ENCODE measurements at regions not wholly inside any gene's neighbourhood (a gene's known extent, or its start where the extent isn't known, plus 50 kb on each side); places are given as distances from the start of the nearest gene placed in this dataset.
"Not testable (repeated sequence)": the region's sequence is repeated elsewhere in the genome, so short reads cannot be mapped to it uniquely, and the experiment has no call there.

GRCh38 chr20:53855733-53856132, 214.7 kb downstream of the BCAS1 start:
- no peak for DNase-seq

DNA sequence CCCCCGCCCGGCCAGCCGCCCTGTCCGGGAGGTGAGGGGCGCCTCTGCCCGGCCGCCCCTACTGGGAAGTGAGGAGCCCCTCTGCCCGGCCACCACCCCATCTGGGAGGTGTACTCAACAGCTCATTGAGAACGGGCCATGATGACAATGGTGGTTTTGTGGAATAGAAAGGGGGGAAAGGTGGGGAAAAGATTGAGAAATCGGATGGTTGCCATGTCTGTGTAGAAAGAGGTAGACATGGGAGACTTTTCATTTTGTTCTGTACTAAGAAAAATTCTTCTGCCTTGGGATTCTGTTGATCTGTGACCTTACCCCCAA, 215.8 kb downstream of the BCAS1 start:
- DNase-seq = not testable (repeated sequence)

GRCh38 chr20:53853111-53853713, 217.2 kb downstream of the BCAS1 start:
- no peak for DNase-seq

- no peak for DNase-seq
These were observed 217.7 kb downstream of the BCAS1 start for GRCh38 chr20:53852691-53853090.

DNA sequence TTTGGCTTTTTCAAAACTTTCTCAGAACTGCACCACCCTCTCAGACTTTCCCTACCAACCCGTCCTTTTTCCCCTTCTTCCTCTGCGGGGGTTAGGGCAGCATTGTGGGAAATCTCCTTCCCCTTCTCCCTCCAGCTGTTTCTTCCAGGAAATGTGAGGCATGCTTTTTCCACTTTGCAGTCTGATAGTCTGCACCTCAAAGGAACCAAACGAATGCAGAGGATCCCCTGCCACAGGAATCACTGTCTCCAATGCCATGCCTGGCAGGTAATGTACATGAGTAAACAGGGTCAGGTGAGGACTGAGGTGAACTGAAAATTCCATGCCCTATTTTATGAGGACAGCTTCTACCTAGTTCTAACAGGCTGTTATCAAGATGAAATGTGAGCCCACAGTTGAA, 218.4 kb downstream of the BCAS1 start:
- DNase-seq = no peak

- no peak for DNase-seq
These were observed 220.1 kb downstream of the BCAS1 start for GRCh38 chr20:53850319-53850718.

- DNase-seq = no peak
These were observed 220.8 kb downstream of the BCAS1 start for GRCh38 chr20:53849471-53850059.

DNA sequence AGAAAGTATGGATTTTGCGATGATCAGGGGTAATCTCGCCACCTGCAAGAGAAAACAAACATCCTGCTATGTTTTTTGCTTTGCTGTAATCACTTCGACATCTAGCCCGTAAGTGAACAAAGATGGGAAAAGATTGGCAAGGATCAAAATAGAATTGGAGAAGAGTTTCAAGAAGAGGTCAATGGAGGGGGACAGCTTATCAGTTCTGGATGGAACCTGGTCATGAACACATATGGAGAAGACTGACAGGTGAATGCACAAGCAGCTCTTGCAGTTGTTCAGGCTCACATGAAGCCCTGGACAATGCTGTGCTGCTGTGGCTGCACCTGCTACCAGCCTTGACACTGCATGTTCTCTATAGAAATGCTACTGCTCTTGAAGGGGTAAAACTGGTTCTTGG, 222.1 kb downstream of the BCAS1 start:
- DNase-seq = no peak

DNA sequence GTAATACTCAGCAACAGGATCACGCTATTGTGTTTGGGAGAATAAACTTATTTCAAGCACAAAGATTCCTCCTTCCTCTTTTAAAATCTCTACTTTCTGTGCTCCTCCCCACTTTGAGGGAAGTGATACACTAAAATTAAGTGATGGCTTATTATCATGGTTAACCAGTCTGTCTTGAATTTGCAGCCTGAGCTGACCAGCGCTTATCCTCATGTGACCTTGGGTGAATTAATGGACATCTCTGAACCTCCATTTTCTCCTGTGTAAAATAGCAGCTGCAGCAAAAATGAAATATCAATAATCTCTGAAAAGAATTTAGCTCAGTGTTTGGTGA, 222.6 kb downstream of the BCAS1 start:
- no peak for DNase-seq

- DNase-seq = no peak
These were observed 223.1 kb downstream of the BCAS1 start for GRCh38 chr20:53847139-53847836.

- no peak for DNase-seq
These were observed 223.8 kb downstream of the BCAS1 start for GRCh38 chr20:53846640-53847039.

- DNase-seq = no peak
These were observed 224.4 kb downstream of the BCAS1 start for GRCh38 chr20:53845980-53846379.

DNA sequence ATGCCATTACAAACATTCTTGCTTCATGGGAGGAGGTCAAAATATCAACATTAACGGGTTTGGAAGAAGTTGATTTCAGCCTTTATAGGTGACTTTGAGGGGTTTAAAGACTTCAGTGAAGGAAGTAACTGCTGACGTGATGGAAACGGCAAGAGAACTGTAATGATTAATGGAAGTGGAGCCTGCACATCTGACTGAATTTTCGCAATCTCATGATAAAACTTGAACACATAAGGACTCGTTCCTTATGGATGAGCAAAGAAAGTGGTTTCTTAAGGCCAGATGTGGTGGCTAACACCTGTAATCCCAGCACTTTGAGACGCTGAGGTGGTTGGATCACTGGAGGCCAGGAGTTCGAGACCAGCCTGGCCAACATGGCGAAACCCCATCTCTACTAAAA, 226.1 kb downstream of the BCAS1 start:
- DNase-seq = no peak

DNA sequence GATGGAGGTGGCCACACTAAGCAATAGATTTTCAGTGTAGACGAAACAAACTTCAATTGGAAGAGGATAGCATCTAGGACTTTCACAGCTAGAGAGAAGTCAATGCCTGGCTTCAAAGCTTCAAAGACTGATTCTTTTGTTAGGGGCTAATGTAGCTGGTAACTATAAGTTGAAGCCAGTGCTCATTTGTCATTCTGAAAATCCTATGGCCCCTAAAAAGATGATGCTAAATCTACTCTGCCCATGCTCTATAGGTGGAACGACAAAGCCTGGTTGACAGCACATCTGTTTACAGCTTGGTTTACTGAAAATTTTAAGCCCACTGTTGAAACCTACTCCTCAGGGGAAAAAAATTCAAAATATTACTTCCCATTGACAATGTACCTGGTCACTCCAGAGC, 226.7 kb downstream of the BCAS1 start:
- no peak for DNase-seq

GRCh38 chr20:53842301-53843099, 227.9 kb downstream of the BCAS1 start:
- no peak for DNase-seq

- DNase-seq = no peak
These were observed 228.7 kb downstream of the BCAS1 start for GRCh38 chr20:53841741-53842140.

DNA sequence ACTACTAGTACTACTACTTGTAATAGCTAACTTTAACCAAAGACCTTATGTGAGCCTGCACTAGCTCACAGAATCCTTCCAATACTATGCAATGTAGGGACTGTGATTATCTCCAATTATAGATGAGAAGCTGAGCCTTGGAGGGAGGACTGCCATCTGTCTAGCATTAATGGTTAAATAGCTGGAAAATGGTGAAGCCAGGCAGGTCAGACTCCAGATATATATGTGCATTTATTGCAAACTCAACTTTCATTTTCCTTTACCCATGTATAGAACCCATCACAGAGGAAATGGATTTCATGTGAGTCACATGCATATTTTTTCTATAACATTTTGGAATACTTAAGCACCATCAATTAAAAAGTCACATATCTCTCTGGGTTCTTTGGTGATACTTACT, 229.9 kb downstream of the BCAS1 start:
- no peak for DNase-seq

- peak; percentile 61 for DNase-seq
These were observed 230.8 kb downstream of the BCAS1 start for GRCh38 chr20:53839423-53840176.

- DNase-seq = no peak
These were observed 232.0 kb downstream of the BCAS1 start for GRCh38 chr20:53838311-53838868.

GRCh38 chr20:53837126-53837826, 233.1 kb downstream of the BCAS1 start:
- no peak for DNase-seq

GRCh38 chr20:53834749-53835148, 235.6 kb downstream of the BCAS1 start:
- no peak for DNase-seq

GRCh38 chr20:53834062-53834442, 236.3 kb downstream of the BCAS1 start:
- no peak for DNase-seq

Data from activated CD8-positive, alpha-beta memory T cell treated with anti-CD3 and anti-CD28 coated beads, Interleukin-2, amount 50 U/mL, for 48 hours (primary cell).